ENCODE measurements at regions not wholly inside any gene's neighbourhood (a gene's known extent, or its start where the extent isn't known, plus 50 kb on each side); places are given as distances from the start of the nearest gene placed in this dataset.

- no peak for TF ChIP-seq POLR2A (IDR thresholded peaks at IDR 0.05)
- no peak for TF ChIP-seq POLR2AphosphoS5 (IDR thresholded peaks at IDR 0.05)
- TF ChIP-seq, protein P1, sequence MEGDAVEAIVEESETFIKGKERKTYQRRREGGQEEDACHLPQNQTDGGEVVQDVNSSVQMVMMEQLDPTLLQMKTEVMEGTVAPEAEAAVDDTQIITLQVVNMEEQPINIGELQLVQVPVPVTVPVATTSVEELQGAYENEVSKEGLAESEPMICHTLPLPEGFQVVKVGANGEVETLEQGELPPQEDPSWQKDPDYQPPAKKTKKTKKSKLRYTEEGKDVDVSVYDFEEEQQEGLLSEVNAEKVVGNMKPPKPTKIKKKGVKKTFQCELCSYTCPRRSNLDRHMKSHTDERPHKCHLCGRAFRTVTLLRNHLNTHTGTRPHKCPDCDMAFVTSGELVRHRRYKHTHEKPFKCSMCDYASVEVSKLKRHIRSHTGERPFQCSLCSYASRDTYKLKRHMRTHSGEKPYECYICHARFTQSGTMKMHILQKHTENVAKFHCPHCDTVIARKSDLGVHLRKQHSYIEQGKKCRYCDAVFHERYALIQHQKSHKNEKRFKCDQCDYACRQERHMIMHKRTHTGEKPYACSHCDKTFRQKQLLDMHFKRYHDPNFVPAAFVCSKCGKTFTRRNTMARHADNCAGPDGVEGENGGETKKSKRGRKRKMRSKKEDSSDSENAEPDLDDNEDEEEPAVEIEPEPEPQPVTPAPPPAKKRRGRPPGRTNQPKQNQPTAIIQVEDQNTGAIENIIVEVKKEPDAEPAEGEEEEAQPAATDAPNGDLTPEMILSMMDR (IDR thresholded peaks at IDR 0.05), result no peak
- no peak for TF ChIP-seq EP300 (IDR thresholded peaks at IDR 0.05)
- no peaks in the 10 kb centered on the region for H3K36me3 ChIP-seq
- WGBS, result 89% methylated on average over 6 of the region's 6 CpGs
- H3K27ac ChIP-seq, result no peak overlapping the region
- H3K4me3 ChIP-seq, result no peak overlapping the region
- H3K9me3 ChIP-seq, result peaks cover 5% of the 10 kb centered on the region
- no peak for DNase-seq (ENCODE audit: low spot score in 2 of 2)
- H3K4me1 ChIP-seq, result no peaks in the 10 kb centered on the region
- H3K27me3 ChIP-seq, result no peaks in the 10 kb centered on the region
Measured at GRCh38 chr4:164056426-164057142, 562.1 kb downstream of the TMA16 start.

DNA sequence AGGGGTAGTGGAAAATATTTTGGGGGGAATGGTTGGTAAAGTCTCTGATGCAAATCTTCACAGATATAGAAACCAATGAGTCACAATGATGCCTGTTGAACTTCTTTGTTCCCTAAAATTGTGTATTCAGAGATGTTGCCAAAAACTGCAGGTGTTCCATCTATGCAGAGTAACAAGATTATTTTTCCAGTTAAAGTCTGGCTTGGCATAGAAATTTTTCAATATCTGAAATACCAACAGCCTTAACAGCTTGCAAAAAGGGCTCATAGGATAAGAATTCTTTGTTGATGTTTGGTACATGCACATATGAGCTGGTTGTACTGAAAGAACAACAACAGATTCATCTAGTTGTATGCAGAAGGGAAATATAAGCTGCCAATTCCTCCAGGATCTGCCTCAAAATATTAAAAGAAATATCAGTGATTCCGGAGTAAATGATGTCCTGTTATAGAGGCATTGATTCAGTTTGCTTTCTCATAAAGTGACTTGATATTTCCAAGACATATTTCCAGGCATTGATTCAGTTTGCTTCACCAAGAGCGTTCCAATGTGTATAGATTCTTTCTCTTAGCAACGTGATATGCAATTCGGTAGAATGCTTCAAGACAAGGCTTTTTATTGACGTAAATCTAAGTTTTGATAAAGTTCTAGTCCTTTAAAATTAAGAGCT, 564.4 kb downstream of the TMA16 start:
- no peaks in the 10 kb centered on the region for H3K36me3 ChIP-seq
- H3K9me3 ChIP-seq, result peaks cover 5% of the 10 kb centered on the region
- no peak for DNase-seq (ENCODE audit: low spot score in 2 of 2)
- TF ChIP-seq, protein P1 (IDR thresholded peaks at IDR 0.05), result no peak
- no peak for TF ChIP-seq POLR2A (IDR thresholded peaks at IDR 0.05)
- no peak for TF ChIP-seq POLR2AphosphoS5 (IDR thresholded peaks at IDR 0.05)
- TF ChIP-seq EP300 (IDR thresholded peaks at IDR 0.05), result no peak
- WGBS, result 84% methylated on average over 5 of the region's 5 CpGs
- H3K4me1 ChIP-seq, result no peaks in the 10 kb centered on the region
- H3K27ac ChIP-seq, result no peak overlapping the region
- no peaks in the 10 kb centered on the region for H3K27me3 ChIP-seq
- no peak overlapping the region for H3K4me3 ChIP-seq

- Histone ChIP-seq H3K36me3 (no peaks in the 10 kb centered on the region), H3K27me3 (no peaks in the 10 kb centered on the region), H3K9me3 (no peaks in the 10 kb centered on the region), H3K4me3 (no peak overlapping the region), H3K4me1 (no peaks in the 10 kb centered on the region), H3K27ac (no peak overlapping the region)
- no peak for DNase-seq (ENCODE audit: low spot score in 2 of 2)
- 68% methylated on average over 3 of the region's 3 CpGs for WGBS
- TF ChIP-seq POLR2A (IDR thresholded peaks at IDR 0.05) (no peak), POLR2AphosphoS5 (IDR thresholded peaks at IDR 0.05) (no peak), EP300 (IDR thresholded peaks at IDR 0.05) (no peak)
- TF ChIP-seq, protein P1 (IDR thresholded peaks at IDR 0.05), result no peak
Measured at GRCh38 chr4:164060456-164060855, 566.0 kb downstream of the TMA16 start.

DNA sequence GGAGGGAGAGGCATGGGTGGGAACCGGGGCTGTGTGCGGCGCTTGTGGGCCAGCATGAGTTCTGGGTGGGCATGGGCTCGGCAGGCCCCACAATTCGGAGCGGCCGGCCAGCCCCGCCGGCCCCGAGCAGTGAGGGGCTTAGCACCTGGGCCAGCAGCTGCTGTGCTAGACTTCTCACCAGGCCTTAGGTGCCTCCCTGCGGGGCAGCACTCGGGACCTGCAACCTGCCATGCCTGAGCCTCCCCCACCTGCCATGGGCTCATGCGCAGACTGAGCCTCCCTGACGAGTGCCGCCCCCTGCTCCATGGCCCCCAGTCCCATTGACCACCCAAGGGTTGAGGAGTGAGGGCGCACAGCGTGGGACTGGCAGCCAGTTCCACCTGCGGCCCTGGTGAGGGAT, 573.9 kb downstream of the TMA16 start:
- no peak for DNase-seq (ENCODE audit: low spot score in 2 of 2)
- Histone ChIP-seq H3K4me3 (no peak overlapping the region), H3K4me1 (no peaks in the 10 kb centered on the region), H3K27ac (no peak overlapping the region), H3K27me3 (no peaks in the 10 kb centered on the region), H3K36me3 (no peaks in the 10 kb centered on the region), H3K9me3 (peaks cover 13% of the 10 kb centered on the region)
- no peak for TF ChIP-seq POLR2AphosphoS5 (IDR thresholded peaks at IDR 0.05)
- TF ChIP-seq POLR2A (IDR thresholded peaks at IDR 0.05), result no peak
- TF ChIP-seq, protein P1 (IDR thresholded peaks at IDR 0.05), result no peak
- TF ChIP-seq EP300 (IDR thresholded peaks at IDR 0.05), result no peak
- WGBS, result no CpG with 5 or more reads among the region's 18 CpGs

DNA sequence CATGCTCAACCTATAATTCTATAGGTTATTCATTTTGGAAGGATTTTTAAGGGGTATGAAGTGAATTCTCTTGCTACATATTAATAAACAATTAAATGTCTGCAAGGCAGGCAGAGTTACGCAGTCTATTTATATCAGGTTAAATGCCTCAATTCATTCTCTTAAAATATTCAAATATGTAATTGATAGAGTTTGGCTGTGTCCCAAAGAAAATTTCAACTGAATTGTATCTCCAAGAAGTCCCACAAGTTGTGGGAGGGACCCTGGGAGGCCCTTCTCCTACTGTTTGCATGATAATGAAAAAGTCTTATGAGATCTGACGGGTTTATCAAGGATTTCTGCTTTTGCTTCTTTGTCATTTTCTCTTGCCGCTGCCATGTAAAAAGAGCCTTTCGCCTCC, 576.1 kb downstream of the TMA16 start:
- WGBS, result 53% methylated on average over 4 of the region's 4 CpGs
- Histone ChIP-seq H3K27ac (no peak overlapping the region), H3K4me1 (no peaks in the 10 kb centered on the region), H3K9me3 (peaks cover 13% of the 10 kb centered on the region), H3K4me3 (no peak overlapping the region), H3K36me3 (no peaks in the 10 kb centered on the region), H3K27me3 (no peaks in the 10 kb centered on the region)
- TF ChIP-seq, protein P1 (IDR thresholded peaks at IDR 0.05), result no peak
- TF ChIP-seq POLR2AphosphoS5 (IDR thresholded peaks at IDR 0.05), result no peak
- no peak for TF ChIP-seq EP300 (IDR thresholded peaks at IDR 0.05)
- no peak for TF ChIP-seq POLR2A (IDR thresholded peaks at IDR 0.05)
- no peak for DNase-seq (ENCODE audit: low spot score in 2 of 2)

Measured in suprapubic skin (tissue), 4 donors.